ENCODE measurements at regions not wholly inside any gene's neighbourhood (a gene's known extent, or its start where the extent isn't known, plus 50 kb on each side); places are given as distances from the start of the nearest gene placed in this dataset.

DNA sequence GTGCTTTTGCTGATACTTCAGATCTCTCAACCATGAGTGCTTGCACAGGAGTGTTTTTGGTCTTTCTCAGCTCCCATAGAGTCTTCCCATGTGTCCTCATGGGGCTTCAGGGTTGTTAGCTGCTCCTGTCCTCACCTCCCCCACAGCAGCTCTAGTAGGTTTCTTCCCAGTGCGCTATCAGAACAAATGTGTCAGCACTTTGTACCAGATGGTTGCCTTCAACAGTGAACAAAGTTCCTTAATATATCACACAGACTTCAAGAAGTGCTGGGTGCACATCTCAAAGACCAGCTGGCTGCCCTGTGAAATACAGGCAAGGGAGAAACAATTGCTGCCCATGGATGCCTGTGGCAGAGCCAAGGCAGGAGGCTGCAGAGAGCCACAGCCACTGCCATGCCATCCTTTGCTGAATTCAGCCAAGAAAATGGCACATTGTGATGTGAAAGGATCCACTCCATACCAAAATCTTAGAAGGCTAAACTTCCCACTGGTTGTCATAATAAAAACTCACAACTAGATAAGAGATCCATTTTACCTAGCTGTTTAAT lies 471.3 kb downstream of the C6orf118 start:
- ChIA-PET POLR2A (no interaction called here), CTCF (no interaction called here)
- H3K27me3 Mint-ChIP-seq: no peaks in the 10 kb centered on the region
- peaks cover 2% of the 10 kb centered on the region for H3K9me3 Mint-ChIP-seq
- no peak overlapping the region for H3K4me3 Mint-ChIP-seq
- no peaks in the 10 kb centered on the region for H3K36me3 Mint-ChIP-seq (ENCODE audit: low read depth)
- H3K27ac Mint-ChIP-seq: no peak overlapping the region
- no peak for DNase-seq
- no peaks in the 10 kb centered on the region for H3K4me1 Mint-ChIP-seq

DNA sequence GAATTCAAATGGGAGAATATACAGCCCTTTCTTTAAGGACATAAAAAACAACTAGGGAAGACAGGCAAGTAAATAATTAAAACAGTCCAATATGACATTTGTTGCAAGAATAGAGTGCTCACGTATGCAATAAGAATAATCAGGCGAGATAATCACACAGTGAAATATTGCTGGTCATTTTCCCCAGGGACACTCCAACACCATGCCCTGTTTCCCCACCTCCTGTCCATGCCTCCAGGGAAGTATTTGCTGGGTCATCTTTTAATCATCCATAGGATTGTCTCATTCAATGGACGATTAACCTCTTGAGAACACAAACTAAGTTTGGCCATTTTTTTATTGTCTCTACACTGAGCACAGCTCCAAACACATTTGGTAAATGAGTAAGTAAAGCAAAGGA lies 472.9 kb downstream of the C6orf118 start:
- no peaks in the 10 kb centered on the region for H3K4me1 Mint-ChIP-seq
- POLR2A ChIA-PET: no interaction called here
- H3K9me3 Mint-ChIP-seq: no peaks in the 10 kb centered on the region
- H3K27ac Mint-ChIP-seq: no peak overlapping the region
- no peak for DNase-seq
- H3K4me3 Mint-ChIP-seq: no peak overlapping the region
- no peaks in the 10 kb centered on the region for H3K27me3 Mint-ChIP-seq
- H3K36me3 Mint-ChIP-seq (ENCODE audit: low read depth): no peaks in the 10 kb centered on the region
- CTCF ChIA-PET: no interaction called here

DNA sequence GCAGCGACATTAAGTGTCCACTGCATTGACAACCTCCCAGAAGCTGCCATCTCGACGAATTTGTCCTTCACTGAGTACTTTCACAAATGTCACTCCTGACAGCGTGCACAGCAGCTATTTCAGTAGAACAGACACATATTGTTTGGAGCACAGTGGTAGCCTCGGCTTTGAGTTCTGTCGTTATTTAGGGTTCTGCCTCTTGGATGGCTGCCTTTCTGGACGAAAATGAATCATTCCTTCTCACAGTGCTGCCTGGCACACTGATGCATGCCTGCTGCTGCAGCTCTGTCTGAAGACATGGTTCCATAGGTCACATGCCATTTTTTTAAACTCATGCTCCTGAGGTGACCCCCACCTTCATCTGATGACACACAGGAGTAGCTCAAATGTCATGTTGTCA lies 477.0 kb downstream of the C6orf118 start:
- no peak overlapping the region for H3K27ac Mint-ChIP-seq
- ChIA-PET POLR2A (no interaction called here), CTCF (no interaction called here)
- H3K36me3 Mint-ChIP-seq (ENCODE audit: low read depth): no peaks in the 10 kb centered on the region
- H3K4me1 Mint-ChIP-seq: no peaks in the 10 kb centered on the region
- H3K27me3 Mint-ChIP-seq: no peaks in the 10 kb centered on the region
- H3K4me3 Mint-ChIP-seq: no peak overlapping the region
- H3K9me3 Mint-ChIP-seq: no peaks in the 10 kb centered on the region
- DNase-seq: no peak

DNA sequence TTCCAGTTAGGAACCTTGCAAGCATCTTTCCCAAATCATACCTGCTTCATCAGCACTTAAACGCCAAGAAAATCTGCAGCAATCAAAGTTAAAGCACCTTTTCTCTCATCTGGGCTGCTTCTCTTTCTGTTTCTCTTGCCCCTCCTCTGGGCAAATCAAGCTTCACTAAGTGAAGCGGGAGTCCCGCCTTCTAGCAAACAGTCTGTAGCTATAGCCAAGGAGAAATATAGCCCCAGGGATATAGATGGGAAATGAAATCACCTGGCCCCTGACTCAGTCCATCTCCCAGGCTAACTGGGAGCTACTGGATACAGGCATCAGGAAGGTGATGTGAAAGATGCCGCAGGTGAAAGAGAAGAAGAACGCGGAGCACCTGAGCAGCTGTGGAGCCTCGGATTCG lies 481.9 kb downstream of the C6orf118 start:
- ChIA-PET CTCF (no interaction called here), POLR2A (no interaction called here)
- Mint-ChIP-seq H3K4me1 (no peaks in the 10 kb centered on the region), H3K27ac (no peak overlapping the region), H3K4me3 (no peak overlapping the region), H3K27me3 (no peaks in the 10 kb centered on the region), H3K36me3 (ENCODE audit: low read depth) (no peaks in the 10 kb centered on the region), H3K9me3 (peaks cover under 1% of the 10 kb centered on the region)
- DNase-seq: no peak

DNA sequence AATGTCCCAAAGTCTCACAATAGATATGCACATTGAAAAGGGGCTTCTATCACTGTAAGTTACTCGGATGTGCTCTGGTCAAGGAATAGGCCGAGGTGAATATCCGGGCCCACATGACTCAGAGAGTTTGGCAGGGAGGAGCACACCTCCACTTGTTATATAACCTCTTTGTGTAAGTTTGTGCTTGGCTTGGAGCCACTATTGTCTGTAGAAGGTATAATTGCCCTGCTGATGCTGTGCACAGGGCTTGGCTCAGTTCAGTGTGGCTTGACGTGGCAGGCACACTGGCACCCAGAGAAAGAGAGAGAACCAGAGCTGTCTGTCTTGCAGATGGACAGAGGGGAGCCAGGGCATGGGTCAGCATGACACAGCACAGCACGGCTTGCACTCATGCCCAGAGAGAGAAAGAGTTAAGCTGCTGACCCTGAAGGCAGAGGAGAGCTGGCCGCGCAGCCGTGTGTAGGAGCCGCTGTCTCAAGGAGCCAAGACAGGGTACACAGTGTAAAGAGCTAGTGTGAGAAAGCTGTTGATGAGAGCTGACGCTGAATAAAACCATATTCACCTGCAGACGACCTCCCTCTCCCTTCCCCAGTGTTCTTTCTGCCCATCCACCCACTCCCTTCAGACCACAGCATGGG lies 482.5 kb downstream of the C6orf118 start:
- ChIA-PET CTCF (no interaction called here), POLR2A (no interaction called here)
- Mint-ChIP-seq H3K27ac (no peak overlapping the region), H3K4me1 (no peaks in the 10 kb centered on the region), H3K4me3 (no peak overlapping the region), H3K27me3 (no peaks in the 10 kb centered on the region), H3K36me3 (ENCODE audit: low read depth) (no peaks in the 10 kb centered on the region), H3K9me3 (peaks cover 4% of the 10 kb centered on the region)
- no peak for DNase-seq

DNA sequence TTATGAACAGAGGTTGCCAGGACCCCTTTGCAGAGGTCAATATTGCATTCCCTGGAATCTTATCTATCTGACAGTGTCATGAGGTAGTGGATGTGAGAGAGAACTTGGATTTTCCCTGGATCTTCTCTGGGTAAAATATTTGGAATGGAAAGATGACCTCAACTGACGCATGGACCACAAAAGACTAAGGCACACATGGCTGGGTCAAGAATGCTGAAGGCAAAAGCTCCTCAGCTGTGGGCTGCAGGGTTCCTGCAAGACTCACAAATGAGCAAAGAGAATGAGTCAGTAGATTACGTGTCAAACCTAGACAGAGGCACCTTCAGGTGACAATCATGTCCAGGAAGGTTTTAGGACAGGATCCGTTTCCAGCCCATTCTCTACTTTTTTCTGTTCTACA lies 484.0 kb downstream of the C6orf118 start:
- H3K27ac Mint-ChIP-seq: no peak overlapping the region
- no peak overlapping the region for H3K4me3 Mint-ChIP-seq
- CTCF ChIA-PET: no interaction called here
- no peak for DNase-seq
- H3K9me3 Mint-ChIP-seq: peaks cover 4% of the 10 kb centered on the region
- POLR2A ChIA-PET: no interaction called here
- no peaks in the 10 kb centered on the region for H3K36me3 Mint-ChIP-seq (ENCODE audit: low read depth)
- H3K27me3 Mint-ChIP-seq: no peaks in the 10 kb centered on the region
- no peaks in the 10 kb centered on the region for H3K4me1 Mint-ChIP-seq

DNA sequence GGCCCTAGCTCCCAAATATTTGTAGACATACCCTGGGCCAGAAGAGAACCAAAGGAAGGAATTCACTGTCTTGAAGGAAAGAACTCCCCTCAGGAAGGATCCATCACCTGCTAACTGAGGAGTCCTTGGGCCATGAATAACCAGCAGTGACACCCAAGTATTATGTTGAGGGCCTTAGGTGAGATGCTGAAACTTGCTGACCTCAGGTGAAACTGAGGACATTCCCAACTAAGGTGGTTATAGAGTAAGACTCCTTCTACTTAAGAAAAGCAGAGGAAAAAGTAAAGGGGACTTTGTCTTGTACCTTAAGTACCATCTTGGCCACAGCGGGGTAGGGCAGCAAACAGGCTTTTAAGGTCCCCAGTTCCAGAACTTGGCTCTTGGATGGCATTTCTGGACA lies 491.7 kb downstream of the C6orf118 start:
- Mint-ChIP-seq H3K27me3 (no peaks in the 10 kb centered on the region), H3K27ac (no peak overlapping the region), H3K36me3 (ENCODE audit: low read depth) (no peaks in the 10 kb centered on the region), H3K9me3 (peaks cover 10% of the 10 kb centered on the region), H3K4me3 (no peak overlapping the region), H3K4me1 (no peaks in the 10 kb centered on the region)
- CTCF ChIA-PET: no interaction called here
- DNase-seq: no peak
- POLR2A ChIA-PET: no interaction called here

DNA sequence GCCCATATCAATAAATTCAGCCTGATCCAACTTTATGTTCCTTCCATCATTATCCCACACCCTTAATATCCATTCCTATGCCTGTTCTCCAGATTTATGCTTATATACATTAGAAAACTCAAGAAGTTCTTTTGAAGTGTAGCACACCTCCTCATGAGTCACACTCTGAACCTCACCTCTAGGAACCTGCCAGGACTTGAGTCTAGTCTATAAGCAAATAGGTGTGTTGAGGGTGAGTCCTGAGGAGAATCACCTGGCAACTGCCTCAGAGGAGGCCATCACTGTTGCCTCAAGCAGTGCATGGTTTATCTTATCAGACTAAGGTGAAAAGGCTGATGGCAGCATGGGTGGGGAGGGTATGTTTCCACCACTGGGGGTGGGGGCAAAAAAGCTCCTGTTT lies 496.7 kb downstream of the C6orf118 start:
- POLR2A ChIA-PET: no interaction called here
- Mint-ChIP-seq H3K4me3 (no peak overlapping the region), H3K27ac (no peak overlapping the region), H3K27me3 (no peaks in the 10 kb centered on the region), H3K4me1 (no peaks in the 10 kb centered on the region), H3K36me3 (ENCODE audit: low read depth) (no peaks in the 10 kb centered on the region), H3K9me3 (peaks cover 22% of the 10 kb centered on the region)
- CTCF ChIA-PET: no interaction called here
- no peak for DNase-seq

DNA sequence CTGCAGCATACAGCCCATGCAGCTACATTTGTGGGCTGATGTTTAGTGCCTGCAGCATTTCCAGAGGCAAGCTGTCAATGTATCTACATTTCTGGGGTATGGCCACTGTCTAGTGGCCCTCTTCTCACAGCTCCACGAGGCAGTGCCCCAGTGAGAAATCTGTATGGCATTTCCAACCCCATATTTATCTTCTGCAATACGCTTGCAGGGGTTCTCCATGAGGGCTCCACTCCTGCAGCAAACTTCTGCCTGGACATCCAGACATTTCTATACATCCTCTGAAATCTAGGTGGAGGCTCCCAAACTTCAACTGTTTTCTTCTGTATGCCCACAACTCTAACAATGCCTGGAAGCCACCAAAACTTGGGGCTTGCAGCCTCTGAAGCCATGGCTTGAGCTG lies 502.3 kb downstream of the C6orf118 start:
- Mint-ChIP-seq H3K4me3 (no peak overlapping the region), H3K27me3 (no peaks in the 10 kb centered on the region), H3K27ac (no peak overlapping the region), H3K4me1 (no peaks in the 10 kb centered on the region), H3K36me3 (ENCODE audit: low read depth) (no peaks in the 10 kb centered on the region), H3K9me3 (peaks cover 30% of the 10 kb centered on the region)
- DNase-seq: no peak
- ChIA-PET POLR2A (no interaction called here), CTCF (no interaction called here)

DNA sequence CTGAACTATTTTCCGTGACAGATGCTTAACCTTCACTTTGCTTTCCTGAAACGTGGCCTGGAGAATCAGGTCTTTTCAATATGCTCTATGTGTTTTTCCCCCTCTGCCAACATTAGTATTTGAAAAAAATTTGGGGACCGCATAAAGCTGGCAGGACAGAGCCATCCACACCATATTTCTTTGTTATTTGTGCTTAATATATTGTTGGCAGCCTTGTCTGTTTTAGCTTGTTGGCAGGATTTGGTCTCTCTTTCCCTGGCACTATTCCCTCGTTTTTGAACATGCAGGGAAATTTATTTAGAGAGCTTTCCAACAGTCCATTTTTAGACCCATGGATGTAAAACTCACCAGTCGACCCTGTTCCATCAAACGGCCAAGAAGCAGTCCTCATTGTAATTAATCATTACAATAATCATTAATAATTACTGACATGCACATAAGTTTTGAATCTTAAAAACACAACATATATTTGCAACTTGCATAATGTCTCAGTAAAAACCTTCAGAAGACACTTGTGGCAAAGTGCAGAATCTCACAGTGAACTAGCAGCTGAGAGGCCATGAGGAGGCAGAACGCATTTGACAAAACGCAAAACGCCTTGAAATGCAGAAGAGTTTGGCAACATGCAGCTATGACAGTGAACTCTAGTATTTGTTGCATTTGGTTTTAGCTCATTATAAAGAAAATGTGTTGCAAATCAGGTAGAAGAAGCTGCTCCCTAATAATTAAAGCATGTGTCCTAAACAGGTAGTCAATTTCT lies 514.2 kb downstream of the C6orf118 start:
- H3K36me3 Mint-ChIP-seq (ENCODE audit: low read depth): no peaks in the 10 kb centered on the region
- H3K27ac Mint-ChIP-seq: no peak overlapping the region
- peaks cover 21% of the 10 kb centered on the region for H3K9me3 Mint-ChIP-seq
- H3K4me1 Mint-ChIP-seq: no peaks in the 10 kb centered on the region
- no peak overlapping the region for H3K4me3 Mint-ChIP-seq
- H3K27me3 Mint-ChIP-seq: no peaks in the 10 kb centered on the region
- CTCF ChIA-PET: no interaction called here
- POLR2A ChIA-PET: no interaction called here
- DNase-seq: no peak

DNA sequence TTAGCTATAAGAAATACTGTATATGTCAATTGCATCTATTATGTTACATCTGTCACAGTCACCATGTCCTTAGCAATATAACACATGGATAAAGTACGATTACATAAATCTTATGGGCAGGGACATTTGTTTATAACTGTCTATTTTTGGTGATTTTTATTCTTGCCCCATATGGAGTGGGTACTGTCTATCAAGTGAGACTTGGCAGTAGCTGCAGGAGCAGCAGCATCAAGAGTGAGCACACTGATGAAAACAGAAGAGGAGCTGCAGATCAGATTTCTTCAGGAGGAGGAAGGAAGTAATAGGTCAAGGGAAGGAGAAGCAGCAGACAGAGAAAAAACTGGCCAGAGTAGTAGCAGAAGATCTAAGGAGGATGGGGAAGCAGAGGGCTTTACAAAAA lies 516.7 kb downstream of the C6orf118 start:
- DNase-seq: no peak
- no peak overlapping the region for H3K4me3 Mint-ChIP-seq
- H3K36me3 Mint-ChIP-seq (ENCODE audit: low read depth): no peaks in the 10 kb centered on the region
- POLR2A ChIA-PET: no interaction called here
- no peaks in the 10 kb centered on the region for H3K4me1 Mint-ChIP-seq
- CTCF ChIA-PET: interaction anchor here (0.7 kb wide), 1 partner anchor 539 kb away, joined by 3 read pairs; no protein-coding TSS in a partner anchor
- H3K27ac Mint-ChIP-seq: no peak overlapping the region
- H3K27me3 Mint-ChIP-seq: no peaks in the 10 kb centered on the region
- H3K9me3 Mint-ChIP-seq: peaks cover 21% of the 10 kb centered on the region

DNA sequence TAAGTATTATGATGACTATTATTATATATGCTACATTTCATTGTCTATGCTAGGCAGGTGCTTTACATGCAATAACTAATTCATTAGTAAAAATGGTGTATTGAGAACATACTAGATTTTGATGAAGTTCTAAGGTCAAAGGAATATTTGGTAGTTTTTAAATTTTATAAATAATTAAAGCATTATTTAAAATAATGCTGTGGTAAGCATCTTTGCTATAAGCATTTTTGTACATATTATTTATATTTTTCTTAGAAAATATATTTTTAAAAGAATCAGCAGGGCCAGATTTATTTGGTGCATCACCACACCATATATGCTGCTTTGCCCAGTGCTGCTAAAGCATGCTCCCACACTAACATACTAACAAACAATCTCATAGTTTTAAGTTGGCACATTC lies 517.9 kb downstream of the C6orf118 start:
- ChIA-PET CTCF (no interaction called here), POLR2A (no interaction called here)
- DNase-seq: no peak
- Mint-ChIP-seq H3K27ac (no peak overlapping the region), H3K4me3 (no peak overlapping the region), H3K9me3 (peaks cover 18% of the 10 kb centered on the region), H3K4me1 (no peaks in the 10 kb centered on the region), H3K27me3 (no peaks in the 10 kb centered on the region), H3K36me3 (ENCODE audit: low read depth) (no peaks in the 10 kb centered on the region)

DNA sequence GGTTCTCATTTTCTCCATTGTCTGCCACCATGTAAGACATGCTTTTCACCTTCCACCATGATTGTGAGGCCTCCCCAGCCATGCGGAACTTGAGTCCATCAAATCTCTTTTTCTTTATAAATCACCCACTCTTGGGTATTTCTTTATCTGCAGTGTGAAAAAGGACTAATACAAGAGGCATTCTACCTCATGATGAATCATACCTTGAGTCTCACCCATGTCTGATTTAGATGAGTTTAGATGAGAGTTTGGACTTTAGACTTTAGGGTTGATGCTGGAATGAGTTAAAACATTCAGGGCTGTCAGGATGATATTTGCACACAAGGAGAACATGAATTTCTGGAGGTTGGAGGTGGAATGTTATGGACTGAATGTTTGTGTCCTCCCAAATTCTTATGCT lies 545.6 kb downstream of the C6orf118 start:
- DNase-seq: no peak
- no peaks in the 10 kb centered on the region for H3K27me3 Mint-ChIP-seq
- ChIA-PET CTCF (no interaction called here), POLR2A (no interaction called here)
- no peaks in the 10 kb centered on the region for H3K4me1 Mint-ChIP-seq
- no peak overlapping the region for H3K4me3 Mint-ChIP-seq
- H3K9me3 Mint-ChIP-seq: peaks cover 26% of the 10 kb centered on the region
- no peaks in the 10 kb centered on the region for H3K36me3 Mint-ChIP-seq (ENCODE audit: low read depth)
- H3K27ac Mint-ChIP-seq: no peak overlapping the region

DNA sequence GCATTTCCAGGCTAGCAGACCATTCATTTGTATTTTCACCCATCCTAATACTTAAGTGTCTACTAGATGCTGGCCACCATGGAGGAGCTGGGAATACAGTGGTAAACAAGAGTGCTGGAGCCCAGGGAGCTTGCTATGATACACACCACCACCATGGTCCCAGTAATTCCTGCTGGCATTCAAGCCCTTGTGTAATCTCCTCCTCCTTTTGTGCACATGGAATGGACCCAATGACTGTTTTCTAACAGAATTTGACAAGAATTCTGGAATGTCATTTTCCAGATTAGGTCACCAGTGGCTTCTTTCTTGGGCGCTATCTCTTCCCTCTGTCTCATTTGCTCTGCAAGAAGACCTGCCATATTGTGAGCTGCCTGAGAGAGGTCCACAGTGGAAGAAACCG lies 552.0 kb downstream of the C6orf118 start:
- H3K9me3 Mint-ChIP-seq: peaks cover 23% of the 10 kb centered on the region
- no peak overlapping the region for H3K4me3 Mint-ChIP-seq
- CTCF ChIA-PET: no interaction called here
- H3K27ac Mint-ChIP-seq: no peak overlapping the region
- H3K4me1 Mint-ChIP-seq: no peaks in the 10 kb centered on the region
- POLR2A ChIA-PET: no interaction called here
- DNase-seq: no peak
- no peaks in the 10 kb centered on the region for H3K36me3 Mint-ChIP-seq (ENCODE audit: low read depth)
- H3K27me3 Mint-ChIP-seq: no peaks in the 10 kb centered on the region
